ENCODE measurements at regions not wholly inside any gene's neighbourhood (a gene's known extent, or its start where the extent isn't known, plus 50 kb on each side); places are given as distances from the start of the nearest gene placed in this dataset.

DNA sequence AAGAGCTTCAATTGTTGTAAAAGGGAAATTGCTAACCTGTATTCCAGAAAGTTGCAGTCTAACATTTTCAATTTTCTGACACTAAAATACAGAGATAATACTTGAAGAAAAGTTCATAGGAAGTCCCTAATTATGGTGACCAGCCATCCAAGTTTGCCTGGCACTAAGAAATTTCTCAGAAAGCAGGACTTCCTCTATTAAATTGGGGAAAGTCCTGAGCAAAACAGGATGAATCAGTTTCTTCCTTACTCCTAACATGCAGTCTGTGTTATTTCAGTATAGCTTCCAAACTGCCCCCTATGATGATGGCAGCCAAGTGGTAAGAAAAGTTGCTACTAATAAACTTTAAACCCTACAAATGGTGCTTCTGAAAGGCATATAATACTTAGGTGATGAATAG lies 133.5 kb upstream of the SGO1 start:
- Histone ChIP-seq H2BK120ac (ENCODE audit: low read depth, low read length) (no peak overlapping the region), H2BK5ac (ENCODE audit: low read length) (no peak overlapping the region), H2BK15ac (replicated peaks; ENCODE audit: low read depth) (no peak overlapping the region), H3K79me1 (ENCODE audit: low read length) (no peaks in the 10 kb centered on the region), H3K9ac (ENCODE audit: low read length) (no peak overlapping the region), H3K4ac (ENCODE audit: low read depth, low read length) (no peak overlapping the region), H3K56ac (ENCODE audit: low read length) (no peak overlapping the region), H4K8ac (ENCODE audit: low read depth, low read length) (no peak overlapping the region), H3K23ac (ENCODE audit: low read length) (no peak overlapping the region), H3K4me1 (ENCODE audit: control insufficient read depth, low read depth, low read length) (no peaks in the 10 kb centered on the region), H3K27ac (ENCODE audit: low read depth, low read length) (no peak overlapping the region), H3K79me2 (ENCODE audit: control insufficient read depth, insufficient read depth, low read length) (no peaks in the 10 kb centered on the region), H4K5ac (ENCODE audit: low read length) (no peak overlapping the region), H3K4me3 (ENCODE audit: low read length) (no peak overlapping the region), H3K18ac (ENCODE audit: low read length) (peak overlapping the region; percentile 39), H3K4me2 (ENCODE audit: low read length) (no peak overlapping the region), H2AK5ac (ENCODE audit: low read length) (no peak overlapping the region), H3K27me3 (ENCODE audit: insufficient read depth, low read length, poor library complexity) (no peaks in the 10 kb centered on the region), H3K36me3 (ENCODE audit: control insufficient read depth, insufficient read depth, low read length) (no peaks in the 10 kb centered on the region)
- DNase-seq, result no peak

GRCh38 chr3:20317616-20318015 lies 131.6 kb upstream of the SGO1 start:
- WGBS (ENCODE audit: extremely low coverage, insufficient coverage, low lambda C conversion rate), result no CpG with 5 or more reads among the region's 3 CpGs
- Histone ChIP-seq H3K23ac (ENCODE audit: low read length) (no peak overlapping the region), H3K4me3 (ENCODE audit: low read length) (no peak overlapping the region), H4K8ac (ENCODE audit: low read depth, low read length) (no peak overlapping the region), H3K79me2 (ENCODE audit: control insufficient read depth, insufficient read depth, low read length) (no peaks in the 10 kb centered on the region), H3K4ac (ENCODE audit: low read depth, low read length) (no peak overlapping the region), H3K79me1 (ENCODE audit: low read length) (no peaks in the 10 kb centered on the region), H2BK5ac (ENCODE audit: low read length) (no peak overlapping the region), H4K5ac (ENCODE audit: low read length) (no peak overlapping the region), H3K36me3 (ENCODE audit: control insufficient read depth, insufficient read depth, low read length) (no peaks in the 10 kb centered on the region), H3K27ac (ENCODE audit: low read depth, low read length) (no peak overlapping the region), H3K4me1 (ENCODE audit: control insufficient read depth, low read depth, low read length) (no peaks in the 10 kb centered on the region), H3K27me3 (ENCODE audit: insufficient read depth, low read length, poor library complexity) (no peaks in the 10 kb centered on the region), H2BK15ac (replicated peaks; ENCODE audit: low read depth) (no peak overlapping the region), H3K18ac (ENCODE audit: low read length) (no peak overlapping the region), H3K9ac (ENCODE audit: low read length) (no peak overlapping the region), H2AK5ac (ENCODE audit: low read length) (no peak overlapping the region), H2BK120ac (ENCODE audit: low read depth, low read length) (no peak overlapping the region), H3K56ac (ENCODE audit: low read length) (no peak overlapping the region), H3K4me2 (ENCODE audit: low read length) (no peak overlapping the region)
- no peak for DNase-seq

- no peak overlapping the region for H3K27ac ChIP-seq (ENCODE audit: low read depth, low read length)
- WGBS (ENCODE audit: extremely low coverage, insufficient coverage, low lambda C conversion rate), result no CpG with 5 or more reads among the region's 1 CpG
- no peak overlapping the region for H2AK5ac ChIP-seq (ENCODE audit: low read length)
- H3K9ac ChIP-seq (ENCODE audit: low read length), result no peak overlapping the region
- no peak overlapping the region for H3K4me2 ChIP-seq (ENCODE audit: low read length)
- no peak for DNase-seq
- no peak overlapping the region for H3K23ac ChIP-seq (ENCODE audit: low read length)
- no peaks in the 10 kb centered on the region for H3K36me3 ChIP-seq (ENCODE audit: control insufficient read depth, insufficient read depth, low read length)
- H2BK120ac ChIP-seq (ENCODE audit: low read depth, low read length), result no peak overlapping the region
- no peaks in the 10 kb centered on the region for H3K79me1 ChIP-seq (ENCODE audit: low read length)
- no peak overlapping the region for H3K4me3 ChIP-seq (ENCODE audit: low read length)
- no peak overlapping the region for H3K4ac ChIP-seq (ENCODE audit: low read depth, low read length)
- H4K5ac ChIP-seq (ENCODE audit: low read length), result no peak overlapping the region
- no peaks in the 10 kb centered on the region for H3K4me1 ChIP-seq (ENCODE audit: control insufficient read depth, low read depth, low read length)
- no peak overlapping the region for H4K8ac ChIP-seq (ENCODE audit: low read depth, low read length)
- no peak overlapping the region for H3K18ac ChIP-seq (ENCODE audit: low read length)
- H3K56ac ChIP-seq (ENCODE audit: low read length), result no peak overlapping the region
- H3K27me3 ChIP-seq (ENCODE audit: insufficient read depth, low read length, poor library complexity), result no peaks in the 10 kb centered on the region
- H2BK15ac ChIP-seq (replicated peaks; ENCODE audit: low read depth), result no peak overlapping the region
- no peak overlapping the region for H2BK5ac ChIP-seq (ENCODE audit: low read length)
- no peaks in the 10 kb centered on the region for H3K79me2 ChIP-seq (ENCODE audit: control insufficient read depth, insufficient read depth, low read length)
These were observed 130.2 kb upstream of the SGO1 start for GRCh38 chr3:20316238-20316637.

- no peak overlapping the region for H3K4me3 ChIP-seq (ENCODE audit: low read length)
- H2BK5ac ChIP-seq (ENCODE audit: low read length), result no peak overlapping the region
- no peak overlapping the region for H2BK120ac ChIP-seq (ENCODE audit: low read depth, low read length)
- H4K5ac ChIP-seq (ENCODE audit: low read length), result no peak overlapping the region
- H3K27ac ChIP-seq (ENCODE audit: low read depth, low read length), result no peak overlapping the region
- H3K4me2 ChIP-seq (ENCODE audit: low read length), result no peak overlapping the region
- no CpG with 5 or more reads among the region's 3 CpGs for WGBS (ENCODE audit: extremely low coverage, insufficient coverage, low lambda C conversion rate)
- H3K79me2 ChIP-seq (ENCODE audit: control insufficient read depth, insufficient read depth, low read length), result no peaks in the 10 kb centered on the region
- no peak overlapping the region for H3K9ac ChIP-seq (ENCODE audit: low read length)
- no peak for DNase-seq
- H3K4ac ChIP-seq (ENCODE audit: low read depth, low read length), result no peak overlapping the region
- H2BK15ac ChIP-seq (replicated peaks; ENCODE audit: low read depth), result no peak overlapping the region
- no peaks in the 10 kb centered on the region for H3K36me3 ChIP-seq (ENCODE audit: control insufficient read depth, insufficient read depth, low read length)
- no peak overlapping the region for H3K56ac ChIP-seq (ENCODE audit: low read length)
- H2AK5ac ChIP-seq (ENCODE audit: low read length), result no peak overlapping the region
- no peaks in the 10 kb centered on the region for H3K4me1 ChIP-seq (ENCODE audit: control insufficient read depth, low read depth, low read length)
- no peak overlapping the region for H3K18ac ChIP-seq (ENCODE audit: low read length)
- H3K79me1 ChIP-seq (ENCODE audit: low read length), result no peaks in the 10 kb centered on the region
- no peak overlapping the region for H3K23ac ChIP-seq (ENCODE audit: low read length)
- H3K27me3 ChIP-seq (ENCODE audit: insufficient read depth, low read length, poor library complexity), result no peaks in the 10 kb centered on the region
- H4K8ac ChIP-seq (ENCODE audit: low read depth, low read length), result no peak overlapping the region
These were observed 124.6 kb upstream of the SGO1 start for GRCh38 chr3:20310629-20311028.

DNA sequence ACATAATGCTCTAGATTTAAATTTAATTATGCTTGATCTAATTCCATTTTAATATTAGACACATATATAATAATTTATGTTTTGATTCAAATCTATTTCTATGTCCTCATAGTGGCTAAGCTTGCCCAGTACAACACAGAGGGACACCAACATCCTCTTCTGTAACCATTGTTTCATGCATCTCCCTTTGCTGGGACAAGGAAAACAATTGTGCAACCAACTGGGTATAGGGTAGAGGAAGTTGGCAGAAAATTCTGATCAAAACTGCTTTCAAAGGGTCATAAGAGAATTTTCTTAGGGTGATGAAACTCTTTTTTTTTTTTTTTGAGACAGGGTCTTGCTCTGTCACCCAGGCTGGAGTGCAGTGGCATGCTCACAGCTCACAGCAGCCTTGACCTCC lies 121.4 kb upstream of the SGO1 start:
- H3K4me1 ChIP-seq (ENCODE audit: control insufficient read depth, low read depth, low read length), result no peaks in the 10 kb centered on the region
- no peak overlapping the region for H3K4ac ChIP-seq (ENCODE audit: low read depth, low read length)
- no peaks in the 10 kb centered on the region for H3K36me3 ChIP-seq (ENCODE audit: control insufficient read depth, insufficient read depth, low read length)
- H3K9ac ChIP-seq (ENCODE audit: low read length), result no peak overlapping the region
- no peak overlapping the region for H4K5ac ChIP-seq (ENCODE audit: low read length)
- H3K27me3 ChIP-seq (ENCODE audit: insufficient read depth, low read length, poor library complexity), result no peaks in the 10 kb centered on the region
- no peak overlapping the region for H3K27ac ChIP-seq (ENCODE audit: low read depth, low read length)
- H3K18ac ChIP-seq (ENCODE audit: low read length), result no peak overlapping the region
- no peak overlapping the region for H2BK120ac ChIP-seq (ENCODE audit: low read depth, low read length)
- H2AK5ac ChIP-seq (ENCODE audit: low read length), result no peak overlapping the region
- no peaks in the 10 kb centered on the region for H3K79me2 ChIP-seq (ENCODE audit: control insufficient read depth, insufficient read depth, low read length)
- H2BK5ac ChIP-seq (ENCODE audit: low read length), result no peak overlapping the region
- H3K23ac ChIP-seq (ENCODE audit: low read length), result no peak overlapping the region
- no peak overlapping the region for H3K4me2 ChIP-seq (ENCODE audit: low read length)
- no peak overlapping the region for H4K8ac ChIP-seq (ENCODE audit: low read depth, low read length)
- H3K4me3 ChIP-seq (ENCODE audit: low read length), result no peak overlapping the region
- no peak for DNase-seq
- H2BK15ac ChIP-seq (replicated peaks; ENCODE audit: low read depth), result no peak overlapping the region
- H3K79me1 ChIP-seq (ENCODE audit: low read length), result no peaks in the 10 kb centered on the region
- no peak overlapping the region for H3K56ac ChIP-seq (ENCODE audit: low read length)

DNA sequence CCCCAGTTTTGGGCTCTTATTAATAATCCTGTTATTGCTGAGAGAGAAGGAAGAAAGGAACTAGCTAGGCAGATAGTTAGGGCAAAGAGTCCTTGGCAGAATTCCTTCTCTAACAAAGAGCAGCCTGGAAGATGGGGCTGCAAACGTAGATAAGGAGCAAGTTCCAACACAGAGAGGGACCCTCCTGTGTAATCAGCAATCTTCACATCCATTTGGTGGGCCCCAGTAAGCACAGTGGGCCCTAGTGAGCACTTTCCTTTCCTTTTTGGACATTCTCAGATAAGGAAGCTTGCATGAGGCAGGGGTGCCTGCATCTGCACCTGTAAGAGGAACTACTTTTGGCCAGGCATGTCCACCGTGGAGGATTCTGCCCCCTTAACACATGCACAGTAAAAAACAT lies 119.6 kb upstream of the SGO1 start:
- H3K4me1 ChIP-seq (ENCODE audit: control insufficient read depth, low read depth, low read length), result no peaks in the 10 kb centered on the region
- no peak overlapping the region for H3K27ac ChIP-seq (ENCODE audit: low read depth, low read length)
- WGBS (ENCODE audit: extremely low coverage, insufficient coverage, low lambda C conversion rate), result no CpG with 5 or more reads among the region's 2 CpGs
- H3K4ac ChIP-seq (ENCODE audit: low read depth, low read length), result no peak overlapping the region
- H4K8ac ChIP-seq (ENCODE audit: low read depth, low read length), result no peak overlapping the region
- no peak overlapping the region for H3K23ac ChIP-seq (ENCODE audit: low read length)
- no peak for DNase-seq
- H2BK15ac ChIP-seq (replicated peaks; ENCODE audit: low read depth), result no peak overlapping the region
- H3K4me2 ChIP-seq (ENCODE audit: low read length), result no peak overlapping the region
- H3K56ac ChIP-seq (ENCODE audit: low read length), result no peak overlapping the region
- no peak overlapping the region for H2BK5ac ChIP-seq (ENCODE audit: low read length)
- H3K9ac ChIP-seq (ENCODE audit: low read length), result no peak overlapping the region
- H2AK5ac ChIP-seq (ENCODE audit: low read length), result no peak overlapping the region
- no peak overlapping the region for H3K18ac ChIP-seq (ENCODE audit: low read length)
- no peak overlapping the region for H2BK120ac ChIP-seq (ENCODE audit: low read depth, low read length)
- H3K4me3 ChIP-seq (ENCODE audit: low read length), result no peak overlapping the region
- H3K79me1 ChIP-seq (ENCODE audit: low read length), result no peaks in the 10 kb centered on the region
- H3K79me2 ChIP-seq (ENCODE audit: control insufficient read depth, insufficient read depth, low read length), result no peaks in the 10 kb centered on the region
- no peaks in the 10 kb centered on the region for H3K27me3 ChIP-seq (ENCODE audit: insufficient read depth, low read length, poor library complexity)
- H4K5ac ChIP-seq (ENCODE audit: low read length), result no peak overlapping the region
- H3K36me3 ChIP-seq (ENCODE audit: control insufficient read depth, insufficient read depth, low read length), result no peaks in the 10 kb centered on the region

Data from mesendoderm (in vitro differentiated cells).